ENCODE measurements at regions not wholly inside any gene's neighbourhood (a gene's known extent, or its start where the extent isn't known, plus 50 kb on each side); places are given as distances from the start of the nearest gene placed in this dataset.

DNA sequence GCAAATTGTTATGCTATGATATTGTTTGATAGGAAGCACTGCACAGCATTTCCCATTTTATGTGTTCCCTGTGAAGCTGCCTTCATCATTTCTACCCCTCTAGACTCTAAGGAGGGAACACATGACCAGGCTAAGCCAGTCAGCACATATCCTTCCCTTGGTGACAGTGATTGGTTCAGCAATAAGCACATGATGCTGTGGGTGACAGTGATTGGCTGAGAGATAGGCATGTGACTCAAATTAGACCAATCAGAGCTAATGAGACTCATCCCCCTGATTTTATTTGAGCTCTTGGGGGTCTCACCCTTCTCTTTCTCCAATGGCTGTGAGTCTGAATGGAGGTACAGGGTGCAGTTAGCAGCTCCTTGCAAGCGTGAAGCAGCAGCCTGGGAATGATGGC, 195.2 kb downstream of the NUAK1 start:
- Histone ChIP-seq H3K4me1 (no peaks in the 10 kb centered on the region), H3K4me3 (no peak overlapping the region), H3K36me3 (no peaks in the 10 kb centered on the region), H3K27ac (no peak overlapping the region), H3K27me3 (no peaks in the 10 kb centered on the region), H3K9me3 (no peaks in the 10 kb centered on the region), H3K9ac (ENCODE audit: low read depth in 2 of 2, low read length in 2 of 2) (no peak overlapping the region)
- intact Hi-C loops (cut with DNase I): no loop called here
- TF ChIP-seq, protein P1, sequence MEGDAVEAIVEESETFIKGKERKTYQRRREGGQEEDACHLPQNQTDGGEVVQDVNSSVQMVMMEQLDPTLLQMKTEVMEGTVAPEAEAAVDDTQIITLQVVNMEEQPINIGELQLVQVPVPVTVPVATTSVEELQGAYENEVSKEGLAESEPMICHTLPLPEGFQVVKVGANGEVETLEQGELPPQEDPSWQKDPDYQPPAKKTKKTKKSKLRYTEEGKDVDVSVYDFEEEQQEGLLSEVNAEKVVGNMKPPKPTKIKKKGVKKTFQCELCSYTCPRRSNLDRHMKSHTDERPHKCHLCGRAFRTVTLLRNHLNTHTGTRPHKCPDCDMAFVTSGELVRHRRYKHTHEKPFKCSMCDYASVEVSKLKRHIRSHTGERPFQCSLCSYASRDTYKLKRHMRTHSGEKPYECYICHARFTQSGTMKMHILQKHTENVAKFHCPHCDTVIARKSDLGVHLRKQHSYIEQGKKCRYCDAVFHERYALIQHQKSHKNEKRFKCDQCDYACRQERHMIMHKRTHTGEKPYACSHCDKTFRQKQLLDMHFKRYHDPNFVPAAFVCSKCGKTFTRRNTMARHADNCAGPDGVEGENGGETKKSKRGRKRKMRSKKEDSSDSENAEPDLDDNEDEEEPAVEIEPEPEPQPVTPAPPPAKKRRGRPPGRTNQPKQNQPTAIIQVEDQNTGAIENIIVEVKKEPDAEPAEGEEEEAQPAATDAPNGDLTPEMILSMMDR (IDR thresholded peaks at IDR 0.05): no peak
- no peak for DNase-seq

DNA sequence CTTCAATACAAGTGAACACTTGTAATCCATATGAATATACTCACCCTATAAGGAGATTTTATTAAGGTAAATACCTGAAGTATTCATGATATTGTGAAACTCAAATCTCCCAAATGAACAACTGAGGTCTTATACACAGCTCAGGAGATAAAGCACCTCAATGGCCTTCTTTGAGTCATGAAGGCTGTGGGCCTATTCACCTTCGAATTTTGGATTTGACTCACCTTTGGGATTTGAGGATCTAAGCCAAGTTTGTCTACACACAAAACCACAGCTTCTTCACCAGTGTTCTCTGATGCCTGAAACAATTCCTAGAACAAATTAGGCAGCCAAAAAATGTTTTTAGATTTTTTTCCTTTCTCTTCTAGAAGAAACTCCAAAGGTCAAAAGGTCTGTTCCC, 194.1 kb downstream of the NUAK1 start:
- TF ChIP-seq, protein P1 (IDR thresholded peaks at IDR 0.05): no peak

DNA sequence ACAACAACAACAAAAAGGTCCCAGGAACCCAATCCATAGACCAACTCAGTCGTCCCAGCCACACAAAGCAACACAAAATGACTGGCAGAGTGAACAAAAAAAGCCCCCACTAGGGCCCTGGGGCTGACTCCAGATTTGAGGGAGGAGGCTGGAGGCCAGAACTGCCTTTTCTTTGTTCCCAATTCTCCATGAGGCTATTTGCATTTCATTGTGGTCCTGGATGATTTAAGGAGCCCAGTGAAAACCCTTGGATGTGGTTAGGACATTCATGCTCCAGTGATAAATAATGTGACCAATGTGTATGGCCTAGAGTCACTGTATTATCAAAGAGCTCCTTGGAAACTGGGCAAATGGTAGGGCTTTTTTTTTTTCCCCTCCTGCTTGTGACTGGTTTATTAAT, 192.9 kb downstream of the NUAK1 start:
- intact Hi-C loops (cut with DNase I): no loop called here
- H3K27ac ChIP-seq: no peak overlapping the region
- TF ChIP-seq, protein P1 (IDR thresholded peaks at IDR 0.05): no peak
- H3K9me3 ChIP-seq: no peaks in the 10 kb centered on the region
- DNase-seq: no peak
- no peak overlapping the region for H3K4me3 ChIP-seq
- H3K9ac ChIP-seq (ENCODE audit: low read depth in 2 of 2, low read length in 2 of 2): no peak overlapping the region
- H3K36me3 ChIP-seq: no peaks in the 10 kb centered on the region
- H3K4me1 ChIP-seq: no peaks in the 10 kb centered on the region
- H3K27me3 ChIP-seq: no peaks in the 10 kb centered on the region

More for the DNA sequence above, 194.1 kb downstream of the NUAK1 start:
- no peaks in the 10 kb centered on the region for H3K36me3 ChIP-seq
- no peak overlapping the region for H3K4me3 ChIP-seq
- H3K27ac ChIP-seq: no peak overlapping the region
- no peak overlapping the region for H3K9ac ChIP-seq (ENCODE audit: low read depth in 2 of 2, low read length in 2 of 2)
- no peak for DNase-seq
- no peaks in the 10 kb centered on the region for H3K27me3 ChIP-seq
- H3K9me3 ChIP-seq: no peaks in the 10 kb centered on the region
- no peaks in the 10 kb centered on the region for H3K4me1 ChIP-seq
- intact Hi-C loops (cut with DNase I): no loop called here

DNA sequence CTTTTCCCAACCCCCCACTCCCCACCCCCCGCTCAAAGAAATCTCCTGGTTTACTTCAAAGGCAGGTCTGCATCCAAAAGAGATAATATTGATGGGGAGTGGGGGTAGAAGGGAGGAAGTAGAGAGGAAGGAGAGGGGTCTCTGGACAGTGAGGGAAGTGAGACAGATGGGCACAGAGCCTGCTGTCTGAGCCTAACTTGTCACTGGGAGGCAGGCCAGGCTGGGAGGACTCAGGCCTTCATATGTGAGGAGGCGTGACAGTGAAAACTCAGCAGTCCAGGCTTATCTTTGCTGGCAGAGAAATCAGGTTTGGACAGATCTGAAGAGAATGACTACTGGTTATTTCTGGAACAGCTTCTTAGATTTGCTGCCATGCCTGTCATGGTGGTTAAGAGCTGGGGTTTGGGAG, 192.3 kb downstream of the NUAK1 start:
- no peak for DNase-seq
- Histone ChIP-seq H3K4me3 (no peak overlapping the region), H3K4me1 (no peaks in the 10 kb centered on the region)

DNA sequence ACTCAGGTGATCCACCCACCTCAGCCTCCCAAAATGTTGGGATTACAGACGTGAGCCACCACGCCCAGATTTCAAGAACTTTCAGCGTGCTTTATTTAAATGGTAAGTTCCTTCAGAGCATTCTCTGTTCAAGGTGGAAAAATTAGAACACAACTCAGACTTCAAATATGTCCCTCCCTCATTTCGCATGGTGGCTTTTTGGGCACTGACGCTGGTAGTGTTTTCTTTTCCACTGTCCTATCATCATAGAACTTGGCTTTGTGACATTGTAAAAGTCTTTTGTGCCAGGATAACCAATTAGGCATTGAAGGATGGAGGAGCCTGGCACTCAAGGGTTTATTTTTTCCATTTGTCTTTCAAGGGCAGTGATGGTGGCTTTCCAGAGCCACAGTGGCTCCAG, 190.8 kb downstream of the NUAK1 start:
- intact Hi-C loops (cut with DNase I): no loop called here
- no peaks in the 10 kb centered on the region for H3K4me1 ChIP-seq
- DNase-seq: no peak
- H3K27ac ChIP-seq: no peak overlapping the region
- no peaks in the 10 kb centered on the region for H3K9me3 ChIP-seq
- H3K36me3 ChIP-seq: no peaks in the 10 kb centered on the region
- no peaks in the 10 kb centered on the region for H3K27me3 ChIP-seq
- no peak overlapping the region for H3K4me3 ChIP-seq
- TF ChIP-seq, protein P1 (IDR thresholded peaks at IDR 0.05): no peak
- H3K9ac ChIP-seq (ENCODE audit: low read depth in 2 of 2, low read length in 2 of 2): no peak overlapping the region

More for the DNA sequence above, 192.3 kb downstream of the NUAK1 start:
- H3K9ac ChIP-seq (ENCODE audit: low read depth in 2 of 2, low read length in 2 of 2): no peak overlapping the region
- TF ChIP-seq, protein P1 (IDR thresholded peaks at IDR 0.05): no peak
- no peaks in the 10 kb centered on the region for H3K27me3 ChIP-seq
- intact Hi-C loops (cut with DNase I): no loop called here
- no peak overlapping the region for H3K27ac ChIP-seq
- no peaks in the 10 kb centered on the region for H3K36me3 ChIP-seq
- H3K9me3 ChIP-seq: no peaks in the 10 kb centered on the region

DNA sequence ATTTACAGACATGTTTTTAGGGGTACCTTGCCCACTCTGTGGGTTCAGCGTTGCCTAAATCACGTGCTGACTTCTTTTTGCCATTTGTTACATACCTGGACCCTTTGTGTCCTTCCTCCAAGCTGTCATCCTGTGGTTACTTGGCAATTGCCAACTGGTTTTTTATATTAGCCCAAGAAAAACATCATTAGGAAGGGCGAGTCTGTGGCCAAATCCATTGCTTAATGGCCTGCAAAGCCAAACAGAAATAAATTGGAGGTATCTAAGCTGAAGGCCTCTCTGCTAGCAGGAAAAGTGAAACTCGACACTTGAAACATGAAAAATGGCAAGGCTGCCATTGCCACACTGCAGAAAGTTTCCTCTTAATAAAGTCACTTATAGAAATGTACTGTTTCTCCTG, 190.4 kb downstream of the NUAK1 start:
- Histone ChIP-seq H3K27ac (no peak overlapping the region), H3K4me3 (no peak overlapping the region), H3K9me3 (no peaks in the 10 kb centered on the region), H3K4me1 (no peaks in the 10 kb centered on the region), H3K9ac (ENCODE audit: low read depth in 2 of 2, low read length in 2 of 2) (no peak overlapping the region), H3K27me3 (no peaks in the 10 kb centered on the region), H3K36me3 (no peaks in the 10 kb centered on the region)
- DNase-seq: no peak
- intact Hi-C loops (cut with DNase I): no loop called here
- TF ChIP-seq, protein P1 (IDR thresholded peaks at IDR 0.05): no peak

Data from colonic mucosa (tissue), 4 donors.